LNCaP clone FGC (cell line): ENCODE measurements at regions not wholly inside any gene's neighbourhood (a gene's known extent, or its start where the extent isn't known, plus 50 kb on each side); places are given as distances from the start of the nearest gene placed in this dataset.

Source experiments
- DNase-seq: peaks from one replicate; pipeline ENCODE4 v3.0.0-alpha.2; 2011; ENCODE audit warnings: low read depth
- H3K4me3 ChIP-seq: 2 replicates; pipeline ENCODE4 v1.5.1; 2011; ENCODE audit warnings: mild to moderate bottlenecking, low read depth, low read length, control low read depth
- CTCF ChIP-seq: IDR thresholded peaks from 2 replicates; pipeline ENCODE4 v1.5.1; 2012; ENCODE audit warnings: mild to moderate bottlenecking; ENCODE audit not compliant: control insufficient read depth, insufficient read depth; ENCODE audit errors: extremely low read depth

- DNase-seq, result no peak
- TF ChIP-seq CTCF, result no peak
- no peak overlapping the region for H3K4me3 ChIP-seq
These were observed 103.5 kb upstream of the RASSF8 start for GRCh38 chr12:25854991-25855390.

GRCh38 chr12:25855716-25856115 is 102.8 kb upstream of the RASSF8 start:
- no peak overlapping the region for H3K4me3 ChIP-seq
- DNase-seq, result no peak
- no peak for TF ChIP-seq CTCF

- TF ChIP-seq CTCF, result no peak
- no peak for DNase-seq
- H3K4me3 ChIP-seq, result no peak overlapping the region
These were observed 98.5 kb upstream of the RASSF8 start for GRCh38 chr12:25859976-25860375.

- H3K4me3 ChIP-seq, result no peak overlapping the region
- no peak for TF ChIP-seq CTCF
- no peak for DNase-seq
These were observed 97.3 kb upstream of the RASSF8 start for GRCh38 chr12:25861226-25861625.

GRCh38 chr12:25864306-25865276 is 93.9 kb upstream of the RASSF8 start:
- TF ChIP-seq CTCF, result no peak
- DNase-seq, result no peak
- H3K4me3 ChIP-seq, result no peak overlapping the region

- no peak for DNase-seq
- no peak for TF ChIP-seq CTCF
- no peak overlapping the region for H3K4me3 ChIP-seq
These were observed 91.7 kb upstream of the RASSF8 start for GRCh38 chr12:25866586-25867378.
